Keratinocyte (primary cell): ENCODE measurements at regions not wholly inside any gene's neighbourhood (a gene's known extent, or its start where the extent isn't known, plus 50 kb on each side); places are given as distances from the start of the nearest gene placed in this dataset.

Experiments
- EZH2 ChIP-seq: IDR thresholded peaks from one replicate; pipeline ENCODE4 v1.6.1; 2012; ENCODE audit warnings: inconsistent platforms, mild to moderate bottlenecking, low read length, moderate library complexity
- TF ChIP-seq, protein P1 (sequence below), 3 experiments: IDR thresholded peaks in 1 of 3; conservative IDR thresholded peaks in 1 of 3; optimal IDR thresholded peaks in 1 of 3; 2 replicates in 2 of 3; 3 replicates in 1 of 3; pipeline versions ENCODE3 to v1.5.1; 2011; ENCODE audit warnings: low read length in 3 of 3, mild to moderate bottlenecking in 3 of 3, moderate library complexity in 2 of 3, control low read depth in 1 of 3, inconsistent platforms in 1 of 3; ENCODE audit not compliant: insufficient read depth in 2 of 3; ENCODE audit errors: extremely low read depth in 1 of 3

DNA sequence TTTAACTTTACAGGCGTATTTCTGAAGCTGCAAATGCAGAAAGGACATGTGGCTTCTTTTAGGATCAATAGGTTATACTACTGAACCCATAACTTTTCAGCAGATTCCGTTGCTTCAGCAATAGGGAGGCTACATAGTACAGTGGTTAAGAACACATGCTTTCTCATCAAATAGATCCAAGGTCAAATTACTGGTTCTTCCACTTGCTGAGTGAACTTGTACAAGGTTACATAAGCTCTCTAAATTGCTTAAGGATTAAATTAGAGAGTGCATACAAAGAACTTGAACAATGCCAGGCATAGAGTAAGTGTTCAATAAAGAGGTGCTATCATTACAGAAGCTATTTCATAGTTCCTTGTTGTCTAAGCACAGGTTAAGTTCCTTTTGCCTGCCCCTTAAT, 129.6 kb downstream of the BARX2 start:
- TF ChIP-seq, protein P1, sequence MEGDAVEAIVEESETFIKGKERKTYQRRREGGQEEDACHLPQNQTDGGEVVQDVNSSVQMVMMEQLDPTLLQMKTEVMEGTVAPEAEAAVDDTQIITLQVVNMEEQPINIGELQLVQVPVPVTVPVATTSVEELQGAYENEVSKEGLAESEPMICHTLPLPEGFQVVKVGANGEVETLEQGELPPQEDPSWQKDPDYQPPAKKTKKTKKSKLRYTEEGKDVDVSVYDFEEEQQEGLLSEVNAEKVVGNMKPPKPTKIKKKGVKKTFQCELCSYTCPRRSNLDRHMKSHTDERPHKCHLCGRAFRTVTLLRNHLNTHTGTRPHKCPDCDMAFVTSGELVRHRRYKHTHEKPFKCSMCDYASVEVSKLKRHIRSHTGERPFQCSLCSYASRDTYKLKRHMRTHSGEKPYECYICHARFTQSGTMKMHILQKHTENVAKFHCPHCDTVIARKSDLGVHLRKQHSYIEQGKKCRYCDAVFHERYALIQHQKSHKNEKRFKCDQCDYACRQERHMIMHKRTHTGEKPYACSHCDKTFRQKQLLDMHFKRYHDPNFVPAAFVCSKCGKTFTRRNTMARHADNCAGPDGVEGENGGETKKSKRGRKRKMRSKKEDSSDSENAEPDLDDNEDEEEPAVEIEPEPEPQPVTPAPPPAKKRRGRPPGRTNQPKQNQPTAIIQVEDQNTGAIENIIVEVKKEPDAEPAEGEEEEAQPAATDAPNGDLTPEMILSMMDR (optimal IDR thresholded peaks at IDR 0.05 in 1 of 3, IDR thresholded peaks at IDR 0.05 in 1 of 3, conservative IDR thresholded peaks at IDR 0.05 in 1 of 3; ENCODE audit: extremely low read depth in 1 of 3, insufficient read depth in 2 of 3, low read length in 3 of 3) = no peak
- no peak for TF ChIP-seq EZH2
